Endothelial cell of umbilical vein (primary cell): ENCODE measurements at regions not wholly inside any gene's neighbourhood (a gene's known extent, or its start where the extent isn't known, plus 50 kb on each side); places are given as distances from the start of the nearest gene placed in this dataset.

ENCODE experiments used
- BruUV-seq: library from RNA; stranded (reverse); fragments of 400-500 nt; replicated peaks from 2 replicates; lab custom pipeline; 2021; lab: Mats Ljungman, UMichigan
- CTCF ChIA-PET: fragments of 300-600, 350-600 bp; sonication (Branson Sonifier 250); formaldehyde crosslinking; loops from one replicate; lab custom pipeline; 2021; ENCODE audit warnings: antibody characterized with exemption, inconsistent platforms; lab: Charles Lee
- POLR2A ChIA-PET: fragments of 300-600, 350-600 bp; sonication (Branson Sonifier 250); formaldehyde crosslinking; loops from one replicate; lab custom pipeline; 2021; ENCODE audit warnings: antibody characterized with exemption, inconsistent platforms; lab: Charles Lee
- DNase-seq: peaks from one replicate; pipeline ENCODE4 v3.0.0-alpha.2; 2011; ENCODE audit warnings: low read depth, low spot score
- FAIRE-seq: peaks from 2 replicates; lab custom pipeline; 2011; peaks lifted over from hg19 to GRCh38; lab: Jason Lieb, UNC
- H2AFZ ChIP-seq: 2 replicates; pipeline ENCODE4 v1.6.0; 2012; ENCODE audit warnings: low read depth, low read length, control low read depth, inconsistent platforms
- H3K27ac ChIP-seq: 2 replicates; pipeline ENCODE4 v1.5.1; 2011; ENCODE audit warnings: low read depth, mild to moderate bottlenecking, control low read depth, low read length, moderate library complexity; ENCODE audit not compliant: insufficient read depth
- H3K27me3 ChIP-seq, 2 experiments: 2 replicates each; pipeline versions ENCODE4 v1.6.0 to v1.6.1; 2011; ENCODE audit warnings: low read length in 2 of 2, mixed read lengths in 1 of 2; ENCODE audit not compliant: control insufficient read depth in 2 of 2, insufficient read depth in 2 of 2
- H3K36me3 ChIP-seq, 2 experiments: 2 replicates in 1 of 2; 3 replicates in 1 of 2; pipeline ENCODE4 v1.5.1; 2011; ENCODE audit warnings: low read length in 2 of 2, mild to moderate bottlenecking in 1 of 2, moderate library complexity in 1 of 2; ENCODE audit not compliant: control insufficient read depth in 2 of 2, insufficient read depth in 2 of 2; ENCODE audit errors: extremely low read depth in 1 of 2
- H3K4me1 ChIP-seq: 3 replicates; pipeline ENCODE4 v1.5.1; 2011; ENCODE audit warnings: mild to moderate bottlenecking, low read length; ENCODE audit not compliant: control insufficient read depth, insufficient read depth; ENCODE audit errors: extremely low read depth
- H3K4me2 ChIP-seq: 2 replicates; pipeline ENCODE4 v1.6.1; 2011; ENCODE audit warnings: low read length, control low read depth, mixed read lengths; ENCODE audit not compliant: insufficient read depth
- H3K4me3 ChIP-seq, 3 experiments: fragments of 200-600 bp in 1 of 3; sonication (generic), shearing (Covaris generic) in 1 of 3; replicated peaks in 1 of 3; 2 replicates each; pipeline ENCODE4 v1.5.1; 2011 to 2016; ENCODE audit warnings: control low read depth in 3 of 3, low read length in 3 of 3, mild to moderate bottlenecking in 2 of 3, inconsistent platforms in 1 of 3, low read depth in 1 of 3, moderate library complexity in 1 of 3; ENCODE audit not compliant: insufficient read depth in 1 of 3
- H3K79me2 ChIP-seq: 2 replicates; pipeline ENCODE4 v1.6.0; 2012; ENCODE audit warnings: low read length, inconsistent platforms; ENCODE audit not compliant: control insufficient read depth, insufficient read depth
- H3K9ac ChIP-seq: replicated peaks from 2 replicates; pipeline ENCODE3; 2011; ENCODE audit warnings: low read length, control low read depth; ENCODE audit not compliant: insufficient read depth; ENCODE audit errors: extremely low read depth
- H3K9me1 ChIP-seq: replicated peaks from 3 replicates; pipeline ENCODE4 v1.6.0; 2011; ENCODE audit warnings: mild to moderate bottlenecking, low read length; ENCODE audit not compliant: control insufficient read depth, insufficient read depth; ENCODE audit errors: extremely low read depth
- H3K9me3 ChIP-seq: replicated peaks from 2 replicates; pipeline ENCODE4 v1.5.1; 2012; ENCODE audit warnings: low read length, inconsistent platforms; ENCODE audit not compliant: control insufficient read depth, insufficient read depth
- H4K20me1 ChIP-seq: replicated peaks from 2 replicates; pipeline ENCODE3; 2011; ENCODE audit warnings: mild to moderate bottlenecking, low read length; ENCODE audit not compliant: control insufficient read depth, insufficient read depth; ENCODE audit errors: extremely low read depth
- CTCF ChIP-seq, 2 donors: IDR thresholded peaks; 1 replicate in 1 of 2; 2 replicates in 1 of 2; pipeline ENCODE4 v1.5.1; 2011; ENCODE audit warnings: low read length in 2 of 2, mild to moderate bottlenecking in 2 of 2, moderate library complexity in 2 of 2, control low read depth in 1 of 2, inconsistent platforms in 1 of 2, low read depth in 1 of 2; ENCODE audit not compliant: insufficient read depth in 1 of 2; ENCODE audit errors: extremely low read depth in 1 of 2
- EZH2 ChIP-seq: IDR thresholded peaks from 2 replicates; pipeline ENCODE4 v1.6.1; 2012; ENCODE audit warnings: borderline replicate concordance, low read depth, mild to moderate bottlenecking, moderate library complexity, low read length, inconsistent platforms; ENCODE audit not compliant: severe bottlenecking
- FOS ChIP-seq: IDR thresholded peaks from 2 replicates; pipeline ENCODE4 v1.6.1; 2011; ENCODE audit warnings: mild to moderate bottlenecking, low read length, moderate library complexity, borderline replicate concordance; ENCODE audit not compliant: insufficient read depth
- MYC ChIP-seq: IDR thresholded peaks from one replicate; pipeline ENCODE4 v1.6.1; 2011; ENCODE audit warnings: mild to moderate bottlenecking, low read depth, low read length
- POLR2A ChIP-seq: IDR thresholded peaks from 2 replicates; pipeline ENCODE4 v1.6.1; 2012; ENCODE audit warnings: low read depth, mild to moderate bottlenecking, control low read depth, low read length
- POLR2AphosphoS5 ChIP-seq: IDR thresholded peaks from 2 replicates; pipeline ENCODE4 v1.6.1; 2012; ENCODE audit warnings: low read depth, mild to moderate bottlenecking, control low read depth, low read length, moderate library complexity; ENCODE audit not compliant: insufficient read depth
- dilution Hi-C: fragments of 300-500 bp; cut with MboI; formaldehyde crosslinking; loops from one replicate; pipeline ENCODE4 v1.15.0; 2019; ENCODE audit warnings: low sequenced_read_pairs; ENCODE audit not compliant: extremely low pct_ligation_motif_present
- intact Hi-C: fragments of 100-400 bp; cut with micrococcal nuclease; formaldehyde crosslinking; loops from one replicate; pipeline ENCODE4 v1.10.0; 2022
- TF ChIP-seq, protein P1 (sequence below): IDR thresholded peaks from 2 replicates; pipeline ENCODE4 v1.6.1; 2011; ENCODE audit not compliant: insufficient read depth, insufficient read length

- Histone ChIP-seq H3K9ac (no peak overlapping the region), H4K20me1 (no peaks in the 10 kb centered on the region), H3K27me3 (no peaks in the 10 kb centered on the region), H3K9me1 (no peaks in the 10 kb centered on the region), H2AFZ (no peak overlapping the region), H3K4me2 (no peak overlapping the region), H3K79me2 (no peaks in the 10 kb centered on the region), H3K4me3 (no peak overlapping the region), H3K27ac (no peak overlapping the region), H3K9me3 (peaks cover 3% of the 10 kb centered on the region), H3K36me3 (no peaks in the 10 kb centered on the region), H3K4me1 (no peaks in the 10 kb centered on the region)
- ChIA-PET CTCF (no interaction called here), POLR2A (no interaction called here)
- TF ChIP-seq MYC: no peak
- no peak for TF ChIP-seq CTCF (IDR thresholded peaks at IDR 0.05; ENCODE audit: extremely low read depth in 1 of 2, insufficient read depth in 1 of 2, low read depth in 1 of 2, low read length in 2 of 2)
- intact Hi-C loops: no loop called here
- DNase-seq: no peak
- BruUV-seq: no TSS peak
- no peak for FAIRE-seq
- dilution Hi-C loops: no loop called here
Observed at GRCh38 chr13:84810781-84811180, 928.5 kb upstream of the SLITRK1 start.

DNA sequence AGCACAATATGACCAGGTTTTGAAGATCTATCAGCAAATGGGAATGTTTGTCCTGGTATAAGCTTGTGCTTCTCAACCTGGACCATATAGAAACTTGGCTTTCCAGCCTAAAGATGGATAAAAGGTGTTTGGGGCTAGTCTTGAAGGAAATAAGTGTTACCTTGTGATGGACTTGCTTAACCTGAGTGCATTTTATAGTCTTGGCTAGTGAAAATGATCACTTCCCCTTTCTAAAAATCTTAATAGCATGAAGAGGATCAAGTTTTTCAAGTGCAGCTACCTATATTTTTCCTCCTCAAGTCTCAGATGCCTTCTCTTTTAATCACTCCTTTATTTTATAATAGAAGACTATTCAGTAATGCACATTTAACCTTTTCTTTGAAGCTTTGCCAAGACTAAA is 919.8 kb upstream of the SLITRK1 start:
- FAIRE-seq: no peak

More for the DNA sequence above, 919.8 kb upstream of the SLITRK1 start:
- Histone ChIP-seq H3K4me3 (no peak overlapping the region), H3K9ac (no peak overlapping the region), H3K9me1 (no peaks in the 10 kb centered on the region), H4K20me1 (no peaks in the 10 kb centered on the region), H3K79me2 (no peaks in the 10 kb centered on the region), H3K27ac (no peak overlapping the region), H3K9me3 (peaks cover 4% of the 10 kb centered on the region), H3K4me1 (no peaks in the 10 kb centered on the region), H3K27me3 (no peaks in the 10 kb centered on the region), H3K36me3 (no peaks in the 10 kb centered on the region), H3K4me2 (no peak overlapping the region), H2AFZ (no peak overlapping the region)
- intact Hi-C loops (no loop called here), dilution Hi-C loops (no loop called here)
- ChIA-PET POLR2A (no interaction called here), CTCF (no interaction called here)
- TF ChIP-seq, protein P1, sequence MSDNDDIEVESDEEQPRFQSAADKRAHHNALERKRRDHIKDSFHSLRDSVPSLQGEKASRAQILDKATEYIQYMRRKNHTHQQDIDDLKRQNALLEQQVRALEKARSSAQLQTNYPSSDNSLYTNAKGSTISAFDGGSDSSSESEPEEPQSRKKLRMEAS: no peak
- TF ChIP-seq POLR2A (no peak), FOS (no peak), MYC (no peak), EZH2 (no peak), POLR2AphosphoS5 (no peak)
- no TSS peak for BruUV-seq
- no peak for DNase-seq
